RWPE2 (cell line): ENCODE measurements at regions not wholly inside any gene's neighbourhood (a gene's known extent, or its start where the extent isn't known, plus 50 kb on each side); places are given as distances from the start of the nearest gene placed in this dataset.

ENCODE experiments used
- ATAC-seq: fragments of 200-7000 bp; cut with Tn5 transposase; 3 replicates; pipeline ENCODE4 v1.9.1; 2021; ENCODE audit warnings: low read depth
- DNase-seq: peaks from one replicate; pipeline ENCODE4 v3.0.0-alpha.2; 2020; ENCODE audit warnings: low spot score
- H3K27ac ChIP-seq: fragments of 450-650 bp; 2 replicates; pipeline ENCODE4 v1.5.1; 2017; ENCODE audit warnings: mild to moderate bottlenecking; ENCODE audit not compliant: poor library complexity, severe bottlenecking
- H3K27me3 ChIP-seq: fragments of 250-450 bp; sonication (Bioruptor Pico); 2 replicates; pipeline ENCODE4 v1.5.1; 2021; ENCODE audit warnings: mild to moderate bottlenecking, moderate library complexity; ENCODE audit not compliant: insufficient read depth, poor library complexity, severe bottlenecking
- H3K36me3 ChIP-seq: fragments of 250-450 bp; sonication (Bioruptor Pico); 2 replicates; pipeline ENCODE4 v1.5.1; 2020; ENCODE audit warnings: low read depth, mild to moderate bottlenecking, moderate library complexity
- H3K4me1 ChIP-seq: fragments of 250-450 bp; sonication (Bioruptor Pico); 2 replicates; pipeline ENCODE4 v1.5.1; 2021; ENCODE audit warnings: mild to moderate bottlenecking, moderate library complexity; ENCODE audit not compliant: insufficient read depth, poor library complexity, severe bottlenecking
- H3K4me3 ChIP-seq: fragments of 250-450 bp; sonication (Bioruptor Pico); 2 replicates; pipeline ENCODE4 v1.5.1; 2021; ENCODE audit warnings: mild to moderate bottlenecking, moderate library complexity; ENCODE audit not compliant: severe bottlenecking
- H3K9me3 ChIP-seq: fragments of 250-450 bp; sonication (Bioruptor Pico); 2 replicates; pipeline ENCODE4 v1.5.1; 2021; ENCODE audit warnings: mild to moderate bottlenecking, moderate library complexity; ENCODE audit not compliant: severe bottlenecking
- TF ChIP-seq, protein P1 (sequence below): fragments of 450-650 bp; IDR thresholded peaks from one replicate; pipeline ENCODE4 v1.5.1; 2017; ENCODE audit warnings: mild to moderate bottlenecking, moderate library complexity; ENCODE audit not compliant: poor library complexity, severe bottlenecking

DNA sequence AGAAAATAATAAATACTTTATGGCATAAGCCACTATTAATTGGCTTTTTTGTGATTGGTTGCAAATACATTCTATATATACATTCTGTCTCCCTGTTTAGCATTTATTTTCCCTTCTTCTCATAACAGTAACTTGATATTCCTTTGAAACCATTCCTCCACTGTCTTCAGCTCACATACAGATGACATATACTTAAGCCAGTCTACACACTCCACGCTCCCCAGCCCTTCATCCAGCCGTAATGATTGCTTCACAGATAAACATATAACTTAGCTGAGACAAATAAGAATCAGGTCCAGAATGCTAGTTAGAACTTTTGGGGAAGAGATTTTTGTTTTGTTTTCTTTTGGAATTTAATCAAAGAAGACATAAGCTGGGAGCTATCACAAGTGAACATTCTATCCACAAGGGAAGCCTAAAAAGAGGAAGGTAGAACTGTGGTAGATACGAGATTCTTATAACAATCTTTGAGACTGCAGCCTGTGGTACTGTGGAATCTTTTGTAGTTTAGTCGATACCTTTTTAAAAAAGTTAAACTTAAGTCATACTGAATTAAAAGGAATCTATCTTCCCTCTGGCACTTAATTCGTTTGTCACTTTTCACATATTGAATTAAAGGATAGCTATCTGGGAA lies 365.1 kb upstream of the PRR16 start:
- H3K4me3 ChIP-seq, result no peak overlapping the region
- no peaks in the 10 kb centered on the region for H3K9me3 ChIP-seq
- DNase-seq, result no peak
- no peaks in the 10 kb centered on the region for H3K36me3 ChIP-seq
- peaks cover 7% of the 10 kb centered on the region for H3K4me1 ChIP-seq
- ATAC-seq, result no peak
- TF ChIP-seq, protein P1, sequence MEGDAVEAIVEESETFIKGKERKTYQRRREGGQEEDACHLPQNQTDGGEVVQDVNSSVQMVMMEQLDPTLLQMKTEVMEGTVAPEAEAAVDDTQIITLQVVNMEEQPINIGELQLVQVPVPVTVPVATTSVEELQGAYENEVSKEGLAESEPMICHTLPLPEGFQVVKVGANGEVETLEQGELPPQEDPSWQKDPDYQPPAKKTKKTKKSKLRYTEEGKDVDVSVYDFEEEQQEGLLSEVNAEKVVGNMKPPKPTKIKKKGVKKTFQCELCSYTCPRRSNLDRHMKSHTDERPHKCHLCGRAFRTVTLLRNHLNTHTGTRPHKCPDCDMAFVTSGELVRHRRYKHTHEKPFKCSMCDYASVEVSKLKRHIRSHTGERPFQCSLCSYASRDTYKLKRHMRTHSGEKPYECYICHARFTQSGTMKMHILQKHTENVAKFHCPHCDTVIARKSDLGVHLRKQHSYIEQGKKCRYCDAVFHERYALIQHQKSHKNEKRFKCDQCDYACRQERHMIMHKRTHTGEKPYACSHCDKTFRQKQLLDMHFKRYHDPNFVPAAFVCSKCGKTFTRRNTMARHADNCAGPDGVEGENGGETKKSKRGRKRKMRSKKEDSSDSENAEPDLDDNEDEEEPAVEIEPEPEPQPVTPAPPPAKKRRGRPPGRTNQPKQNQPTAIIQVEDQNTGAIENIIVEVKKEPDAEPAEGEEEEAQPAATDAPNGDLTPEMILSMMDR, result no peak
- H3K27me3 ChIP-seq, result no peaks in the 10 kb centered on the region
- H3K27ac ChIP-seq, result no peak overlapping the region

DNA sequence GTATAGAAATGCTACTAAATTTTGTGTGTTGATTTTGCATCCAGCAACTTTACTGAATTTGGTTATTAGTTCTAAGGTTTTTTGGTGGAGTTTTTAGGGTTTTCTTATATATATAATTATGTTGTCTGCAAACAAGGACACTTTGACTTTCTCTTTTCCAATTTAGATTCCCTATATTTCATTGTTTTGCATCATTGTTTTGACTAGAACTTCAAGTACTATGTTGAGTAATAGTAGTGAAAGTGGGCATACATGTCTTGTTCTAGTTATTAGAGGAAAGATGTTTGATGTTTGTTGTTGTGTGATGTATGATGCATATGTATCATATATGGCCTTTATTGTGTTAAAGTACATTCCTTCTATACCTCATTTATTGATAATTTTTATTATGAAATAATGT lies 362.3 kb upstream of the PRR16 start:
- Histone ChIP-seq H3K9me3 (no peaks in the 10 kb centered on the region), H3K27me3 (no peaks in the 10 kb centered on the region), H3K27ac (no peak overlapping the region), H3K4me1 (peaks cover 4% of the 10 kb centered on the region), H3K4me3 (no peak overlapping the region), H3K36me3 (no peaks in the 10 kb centered on the region)
- TF ChIP-seq, protein P1, result no peak
- ATAC-seq (no peak), DNase-seq (no peak)

DNA sequence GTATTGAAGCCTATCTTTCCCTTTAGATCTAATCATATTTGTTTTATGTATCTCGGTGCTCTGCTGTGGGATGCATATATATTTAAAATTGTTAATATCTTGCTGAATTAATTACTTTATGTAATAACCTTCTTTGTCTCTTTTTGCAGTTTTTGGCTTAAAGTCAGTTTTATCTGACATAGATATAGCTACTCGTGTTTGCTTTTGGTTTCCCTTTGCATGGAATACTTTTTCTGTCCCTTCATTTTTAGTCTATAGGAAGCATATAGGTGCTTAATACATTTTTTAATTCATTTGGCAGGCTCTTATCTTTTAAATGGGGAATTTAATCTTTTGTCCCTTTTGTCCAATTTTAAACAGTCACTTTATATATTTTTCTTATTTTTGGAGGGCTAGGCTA lies 360.6 kb upstream of the PRR16 start:
- no peaks in the 10 kb centered on the region for H3K36me3 ChIP-seq
- H3K9me3 ChIP-seq, result no peaks in the 10 kb centered on the region
- DNase-seq (no peak), ATAC-seq (no peak)
- H3K4me3 ChIP-seq, result no peak overlapping the region
- H3K27me3 ChIP-seq, result no peaks in the 10 kb centered on the region
- TF ChIP-seq, protein P1, result no peak
- peaks cover 8% of the 10 kb centered on the region for H3K4me1 ChIP-seq
- no peak overlapping the region for H3K27ac ChIP-seq

DNA sequence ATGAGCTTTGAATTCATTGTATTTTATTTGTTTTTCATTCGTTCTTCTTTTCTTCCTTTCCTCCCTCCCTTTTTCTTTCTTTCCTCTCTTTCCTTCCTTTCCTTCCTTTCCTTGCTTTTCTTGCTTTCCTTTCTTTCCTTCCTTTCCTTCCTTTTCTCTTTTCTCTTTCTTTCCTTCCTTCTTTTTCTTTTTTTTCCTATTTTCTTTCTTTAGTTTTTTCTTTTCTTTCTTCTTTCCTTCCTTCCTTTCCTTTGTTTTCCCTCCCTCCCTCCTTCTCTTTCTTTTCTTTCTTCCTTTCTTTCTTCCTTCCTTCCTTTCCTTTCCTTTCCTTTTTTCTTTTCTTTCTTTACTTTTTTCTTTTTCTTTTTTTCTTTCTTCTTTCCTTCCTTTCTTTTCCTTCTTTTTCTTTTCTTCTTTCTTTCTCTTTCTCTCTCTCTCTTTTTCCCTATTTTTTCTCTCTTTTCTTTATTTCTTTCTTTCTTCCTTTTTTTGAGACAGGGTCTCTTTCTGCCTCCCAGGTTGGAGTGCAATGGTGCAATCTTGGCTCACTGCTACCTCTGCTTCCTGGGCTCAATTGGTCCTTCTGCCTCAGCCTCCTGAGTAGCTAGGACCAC lies 357.1 kb upstream of the PRR16 start:
- Histone ChIP-seq H3K27me3 (no peaks in the 10 kb centered on the region), H3K36me3 (no peaks in the 10 kb centered on the region), H3K27ac (no peak overlapping the region), H3K4me1 (peaks cover 15% of the 10 kb centered on the region), H3K9me3 (no peaks in the 10 kb centered on the region), H3K4me3 (no peak overlapping the region)
- DNase-seq (no peak), ATAC-seq (no peak)
- TF ChIP-seq, protein P1, result no peak

DNA sequence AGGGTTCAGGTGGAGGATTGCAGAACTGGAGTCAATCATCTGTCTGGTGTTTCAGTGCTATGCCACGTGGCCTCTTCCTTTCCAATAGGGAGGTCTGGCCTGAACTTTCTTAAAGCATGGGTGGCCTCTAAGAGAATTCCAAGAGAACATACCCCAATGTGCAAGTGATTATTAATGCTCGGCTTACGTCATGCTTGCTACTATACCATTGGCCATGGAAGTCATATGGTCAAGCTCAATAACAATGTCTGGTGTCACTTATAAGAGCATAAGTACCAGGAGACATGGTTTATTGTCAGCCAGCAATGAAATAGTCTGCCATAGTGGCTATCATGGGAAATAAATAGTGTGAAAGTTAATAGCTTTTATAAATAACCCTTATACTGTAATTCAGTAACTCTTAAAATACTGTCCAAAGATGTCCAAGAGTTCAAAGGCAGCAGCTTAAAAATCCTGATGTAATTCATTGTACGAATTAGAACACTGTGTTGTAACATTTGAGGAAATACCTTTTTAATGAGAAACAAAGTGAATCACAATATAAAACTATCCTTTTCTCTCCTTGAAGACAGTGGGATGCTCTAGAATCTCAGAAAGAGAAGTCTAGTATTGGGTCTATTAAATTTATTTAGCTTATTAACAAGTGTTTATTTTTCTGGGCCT lies 355.4 kb upstream of the PRR16 start:
- Histone ChIP-seq H3K27ac (peak overlapping the region; percentile 38), H3K4me3 (no peak overlapping the region), H3K27me3 (no peaks in the 10 kb centered on the region), H3K4me1 (peaks cover 15% of the 10 kb centered on the region), H3K36me3 (no peaks in the 10 kb centered on the region), H3K9me3 (no peaks in the 10 kb centered on the region)
- ATAC-seq (peak; percentile 82), DNase-seq (no peak)
- TF ChIP-seq, protein P1, result no peak
